ENCODE measurements at regions not wholly inside any gene's neighbourhood (a gene's known extent, or its start where the extent isn't known, plus 50 kb on each side); places are given as distances from the start of the nearest gene placed in this dataset.

- Mint-ChIP-seq H3K4me1 (no peaks in the 10 kb centered on the region), H3K27me3 (peaks cover 1% of the 10 kb centered on the region), H3K4me3 (no peak overlapping the region), H3K27ac (no peak overlapping the region), H3K9me3 (peaks cover 0 to 4% (median 0%) of the 10 kb centered on the region in 3 donors), H3K36me3 (no peaks in the 10 kb centered on the region)
These were observed 179.1 kb downstream of the BLID start for GRCh38 chr11:121936781-121937447.

DNA sequence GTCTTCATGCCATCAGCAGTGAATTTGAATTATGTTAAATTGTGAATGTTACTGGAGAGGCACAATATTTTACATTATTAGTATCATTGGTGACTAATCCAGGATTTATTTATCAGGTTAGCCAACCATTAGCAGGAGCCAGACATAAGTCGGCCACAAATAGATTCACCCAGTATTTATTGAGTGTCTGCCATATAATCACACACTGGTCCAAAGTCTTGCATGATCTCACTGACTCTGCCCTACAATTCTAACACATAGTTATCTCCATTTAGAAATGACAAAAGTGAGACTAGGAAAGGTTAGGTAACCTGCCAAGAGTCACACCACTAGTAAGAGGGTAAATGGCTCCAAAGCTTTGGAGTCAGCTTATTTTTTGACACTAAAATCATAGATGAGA, 179.6 kb downstream of the BLID start:
- H3K9me3 Mint-ChIP-seq = no peaks in the 10 kb centered on the region
- H3K27ac Mint-ChIP-seq = no peak overlapping the region
- H3K4me3 Mint-ChIP-seq = no peak overlapping the region
- no peaks in the 10 kb centered on the region for H3K36me3 Mint-ChIP-seq
- H3K4me1 Mint-ChIP-seq = no peaks in the 10 kb centered on the region
- peaks cover 1% of the 10 kb centered on the region for H3K27me3 Mint-ChIP-seq

GRCh38 chr11:121933694-121934093, 182.3 kb downstream of the BLID start:
- H3K36me3 Mint-ChIP-seq = no peaks in the 10 kb centered on the region
- peaks cover 3% of the 10 kb centered on the region for H3K27me3 Mint-ChIP-seq
- no peak overlapping the region for H3K27ac Mint-ChIP-seq
- peak overlapping the region in 1 of 4 donors; percentile 49 for H3K4me3 Mint-ChIP-seq
- H3K4me1 Mint-ChIP-seq = peaks cover 0 to 2% (median 0%) of the 10 kb centered on the region in 3 donors
- peaks cover 0 to 2% (median 0%) of the 10 kb centered on the region in 3 donors for H3K9me3 Mint-ChIP-seq

- Mint-ChIP-seq H3K36me3 (no peaks in the 10 kb centered on the region), H3K4me3 (no peak overlapping the region), H3K27ac (no peak overlapping the region), H3K4me1 (peaks cover 0 to 2% (median 0%) of the 10 kb centered on the region in 3 donors), H3K27me3 (peaks cover 3% of the 10 kb centered on the region), H3K9me3 (peaks cover 0 to 2% (median 0%) of the 10 kb centered on the region in 3 donors)
These were observed 182.7 kb downstream of the BLID start for GRCh38 chr11:121933294-121933693.

- H3K4me1 Mint-ChIP-seq = peaks cover 0 to 2% (median 0%) of the 10 kb centered on the region in 3 donors
- peaks cover 3% of the 10 kb centered on the region for H3K27me3 Mint-ChIP-seq
- no peak overlapping the region for H3K4me3 Mint-ChIP-seq
- peaks cover 0 to 2% (median 0%) of the 10 kb centered on the region in 3 donors for H3K9me3 Mint-ChIP-seq
- H3K36me3 Mint-ChIP-seq = no peaks in the 10 kb centered on the region
- peak overlapping the region in 1 of 3 donors; percentile 54 for H3K27ac Mint-ChIP-seq
These were observed 183.3 kb downstream of the BLID start for GRCh38 chr11:121932646-121933185.

DNA sequence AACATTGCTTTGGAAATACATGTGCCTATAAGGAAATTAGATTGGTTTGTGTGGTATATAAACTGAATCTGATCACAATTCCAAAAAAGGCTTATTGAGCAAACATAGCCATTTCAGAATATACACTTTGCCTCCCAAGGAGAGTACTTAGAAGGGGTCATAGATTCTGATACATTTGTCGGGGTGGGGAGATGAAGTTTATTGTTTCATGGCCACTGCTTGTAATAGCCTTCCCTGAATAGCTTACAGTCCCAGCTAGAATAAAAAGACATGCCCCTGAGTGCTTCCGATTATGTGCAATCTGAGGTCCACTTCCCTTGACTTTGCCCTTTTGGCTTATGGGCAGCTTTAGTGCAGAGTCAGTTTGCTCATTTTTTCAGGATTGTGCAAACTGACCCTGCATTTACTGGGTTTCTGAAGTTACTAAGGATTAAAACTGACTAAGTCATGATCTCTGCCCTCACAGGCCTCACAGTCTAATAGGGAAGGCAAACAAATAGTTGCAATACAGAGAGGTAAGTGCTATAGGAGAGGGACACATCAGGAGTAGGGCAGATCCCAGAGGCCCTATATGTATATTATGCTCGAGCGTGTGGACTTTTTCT, 184.2 kb downstream of the BLID start:
- Mint-ChIP-seq H3K4me1 (peaks cover 0 to 2% (median 0%) of the 10 kb centered on the region in 3 donors), H3K27ac (peak overlapping the region in 1 of 3 donors; percentile 54), H3K9me3 (peaks cover 0 to 2% (median 0%) of the 10 kb centered on the region in 3 donors), H3K27me3 (peaks cover 3% of the 10 kb centered on the region), H3K4me3 (no peak overlapping the region), H3K36me3 (no peaks in the 10 kb centered on the region)

DNA sequence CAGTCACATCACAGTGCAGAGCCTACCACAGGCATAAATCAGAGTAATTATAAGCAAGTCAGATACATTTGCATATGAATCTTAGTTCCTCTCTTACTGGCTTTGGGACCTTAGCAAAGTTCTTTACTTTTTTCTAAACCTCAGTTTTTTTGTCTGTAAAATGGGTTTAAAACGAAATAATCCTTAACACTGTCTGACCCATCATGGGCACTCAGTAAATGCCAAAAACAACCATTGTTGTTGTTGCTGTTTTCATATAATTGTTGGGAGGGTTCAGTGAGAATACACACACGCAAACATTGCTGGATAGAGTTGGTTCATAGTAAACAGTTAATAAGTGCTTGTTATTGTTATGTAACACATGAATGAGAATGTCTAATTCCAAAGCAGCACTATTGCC, 184.9 kb downstream of the BLID start:
- Mint-ChIP-seq H3K27me3 (peaks cover 3% of the 10 kb centered on the region), H3K36me3 (no peaks in the 10 kb centered on the region)

DNA sequence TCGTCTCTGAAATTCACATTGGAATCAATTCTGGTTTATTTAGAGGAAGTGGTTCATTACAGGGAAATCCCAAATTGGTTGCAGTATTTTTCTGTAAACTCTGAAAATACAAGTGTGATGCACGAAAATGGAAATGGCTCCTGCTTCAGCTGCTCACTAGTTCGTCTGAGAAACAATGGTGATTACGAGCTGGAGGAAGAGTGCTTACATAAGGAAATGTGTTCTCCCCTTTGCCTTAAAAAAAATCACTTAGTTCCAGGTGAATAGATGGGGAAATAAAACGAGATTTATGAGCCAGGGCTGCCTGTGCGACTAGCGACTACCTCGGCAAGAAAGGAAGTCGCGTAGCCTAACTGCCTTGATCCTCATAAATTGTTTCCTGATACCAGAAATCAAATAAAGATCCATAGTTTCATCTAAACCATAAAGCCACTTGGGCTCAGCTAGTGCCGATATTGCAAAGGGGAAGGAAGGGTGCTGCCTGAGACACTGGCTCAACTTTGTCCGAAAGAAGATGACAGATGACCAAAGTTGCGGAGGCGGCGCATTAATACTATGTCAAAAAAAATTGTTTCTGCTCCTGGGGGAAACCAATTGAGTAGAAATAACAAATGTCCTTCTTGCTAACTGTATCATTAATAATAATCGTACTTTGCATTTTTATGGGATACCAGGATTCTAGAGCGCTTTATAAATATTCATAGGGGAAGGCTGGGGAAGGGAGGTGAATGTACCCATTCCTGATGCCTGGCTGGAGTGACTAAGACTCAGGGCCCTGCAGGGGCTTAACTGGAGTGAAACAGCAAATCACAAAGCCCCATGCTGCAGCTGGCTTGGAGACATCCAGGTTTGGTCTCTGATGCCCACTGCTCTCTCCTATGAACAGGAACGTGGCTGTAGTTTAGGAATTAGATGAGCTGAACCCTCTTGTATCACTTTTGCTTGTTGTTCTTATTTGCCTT, 185.7 kb downstream of the BLID start:
- Mint-ChIP-seq H3K4me1 (peaks cover 0 to 2% (median 0%) of the 10 kb centered on the region in 3 donors), H3K9me3 (peaks cover 0 to 2% (median 0%) of the 10 kb centered on the region in 3 donors), H3K36me3 (no peaks in the 10 kb centered on the region), H3K4me3 (no peak overlapping the region), H3K27ac (no peak overlapping the region), H3K27me3 (peaks cover 3% of the 10 kb centered on the region)

More for the DNA sequence above, 184.9 kb downstream of the BLID start:
- Mint-ChIP-seq H3K27ac (no peak overlapping the region), H3K4me1 (peaks cover 0 to 2% (median 0%) of the 10 kb centered on the region in 3 donors), H3K4me3 (no peak overlapping the region), H3K9me3 (peaks cover 0 to 2% (median 0%) of the 10 kb centered on the region in 3 donors)

DNA sequence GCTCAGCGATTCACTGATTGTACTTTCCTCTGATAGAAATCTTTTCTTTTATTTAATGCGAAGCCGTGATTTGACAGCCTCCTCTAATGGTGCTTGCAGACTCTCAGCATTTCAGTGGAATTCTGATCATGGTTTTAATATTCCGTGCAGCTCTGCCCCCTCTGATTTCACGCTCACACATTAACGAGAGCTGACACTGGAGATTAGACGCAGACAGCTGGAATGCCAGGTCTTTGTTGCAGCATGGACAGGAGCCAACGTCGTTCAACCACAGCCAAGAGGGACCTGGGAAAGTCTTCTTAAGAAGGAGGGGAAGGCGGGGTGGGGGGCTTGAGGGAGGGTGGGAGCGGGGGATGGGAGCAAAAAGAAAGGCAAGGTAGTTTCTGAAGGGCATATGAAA, 186.4 kb downstream of the BLID start:
- peaks cover 0 to 2% (median 0%) of the 10 kb centered on the region in 3 donors for H3K4me1 Mint-ChIP-seq
- H3K4me3 Mint-ChIP-seq = no peak overlapping the region
- H3K27me3 Mint-ChIP-seq = peaks cover 3% of the 10 kb centered on the region
- no peak overlapping the region for H3K27ac Mint-ChIP-seq
- H3K36me3 Mint-ChIP-seq = no peaks in the 10 kb centered on the region
- H3K9me3 Mint-ChIP-seq = peaks cover 0 to 2% (median 0%) of the 10 kb centered on the region in 3 donors

- Mint-ChIP-seq H3K4me1 (peaks cover 0 to 2% (median 0%) of the 10 kb centered on the region in 3 donors), H3K27me3 (peaks cover 3% of the 10 kb centered on the region), H3K4me3 (no peak overlapping the region), H3K27ac (no peak overlapping the region), H3K9me3 (peaks cover 0 to 2% (median 0%) of the 10 kb centered on the region in 3 donors), H3K36me3 (no peaks in the 10 kb centered on the region)
These were observed 187.1 kb downstream of the BLID start for GRCh38 chr11:121928597-121929580.

DNA sequence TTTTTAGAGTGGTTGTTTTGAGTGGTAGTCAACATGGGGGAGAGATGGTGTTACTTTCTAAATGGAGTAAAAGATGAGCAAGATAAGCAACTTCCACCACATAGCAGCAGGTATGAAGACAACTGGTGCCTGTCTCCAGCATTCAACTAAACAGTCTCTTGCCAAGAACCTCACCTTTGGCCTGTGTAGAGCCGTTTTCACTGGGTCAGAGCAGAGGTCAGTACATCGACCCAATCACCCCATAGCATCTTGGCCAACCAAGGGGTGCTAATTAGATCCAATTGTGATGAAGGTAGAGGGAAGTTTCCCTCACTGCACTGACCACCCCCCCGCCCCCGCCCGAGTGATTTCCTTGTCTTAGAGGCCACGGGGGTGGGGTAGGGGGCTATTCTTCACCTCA, 188.2 kb downstream of the BLID start:
- H3K27me3 Mint-ChIP-seq = peaks cover 3% of the 10 kb centered on the region
- no peaks in the 10 kb centered on the region for H3K36me3 Mint-ChIP-seq
- peaks cover 0 to 2% (median 0%) of the 10 kb centered on the region in 3 donors for H3K4me1 Mint-ChIP-seq
- H3K9me3 Mint-ChIP-seq = peaks cover 0 to 2% (median 0%) of the 10 kb centered on the region in 3 donors
- H3K4me3 Mint-ChIP-seq = no peak overlapping the region
- H3K27ac Mint-ChIP-seq = no peak overlapping the region

GRCh38 chr11:121927097-121927785, 188.8 kb downstream of the BLID start:
- Mint-ChIP-seq H3K9me3 (peaks cover 0 to 2% (median 0%) of the 10 kb centered on the region in 3 donors), H3K27ac (no peak overlapping the region), H3K27me3 (peaks cover 3% of the 10 kb centered on the region), H3K4me1 (peaks cover 0 to 2% (median 0%) of the 10 kb centered on the region in 3 donors), H3K4me3 (no peak overlapping the region), H3K36me3 (no peaks in the 10 kb centered on the region)

GRCh38 chr11:121924191-121924590, 191.8 kb downstream of the BLID start:
- Mint-ChIP-seq H3K4me3 (no peak overlapping the region), H3K4me1 (peaks cover 0 to 1% (median 0%) of the 10 kb centered on the region in 3 donors), H3K36me3 (no peaks in the 10 kb centered on the region), H3K27me3 (no peaks in the 10 kb centered on the region), H3K9me3 (no peaks in the 10 kb centered on the region), H3K27ac (no peak overlapping the region)
